Breast epithelium (tissue), 4 donors: ENCODE measurements at regions not wholly inside any gene's neighbourhood (a gene's known extent, or its start where the extent isn't known, plus 50 kb on each side); places are given as distances from the start of the nearest gene placed in this dataset.

ENCODE experiments used
- DNase-seq, 2 donors: peaks; one replicate each; pipeline ENCODE4 v3.0.0-alpha.2; 2019; ENCODE audit warnings: low spot score in 2 of 2
- H3K27ac ChIP-seq, 2 donors: fragments of 200-600 bp; sonication (generic) in 1 of 2; one replicate each; pipeline ENCODE4 v1.5.1; 2016 to 2019; ENCODE audit warnings: mild to moderate bottlenecking in 1 of 2
- H3K27me3 ChIP-seq, 2 donors: fragments of 200-600 bp; sonication (generic) in 1 of 2; one replicate each; pipeline versions ENCODE4 v1.5.1 to v1.6.0; 2017 to 2019; ENCODE audit warnings: control low read depth in 1 of 2, mild to moderate bottlenecking in 1 of 2
- H3K36me3 ChIP-seq: fragments of 200-600 bp; one replicate; pipeline ENCODE4 v1.5.1; 2019
- H3K4me1 ChIP-seq, 2 donors: fragments of 200-600 bp; sonication (generic); one replicate each; pipeline ENCODE4 v1.5.1; 2016 to 2019; ENCODE audit warnings: control low read depth in 1 of 2
- H3K4me3 ChIP-seq, 3 donors: fragments of 200-600 bp; sonication (generic); 1 replicate in 2 of 3; 2 replicates in 1 of 3; pipeline ENCODE4 v1.5.1; 2016 to 2019; ENCODE audit warnings: mild to moderate bottlenecking in 3 of 3, moderate library complexity in 2 of 3
- H3K9me3 ChIP-seq, 2 donors: fragments of 200-600 bp; sonication (generic) in 1 of 2; one replicate each; pipeline ENCODE4 v1.5.1; 2016 to 2019; ENCODE audit warnings: control low read depth in 1 of 2
- POLR2A ChIP-seq: fragments of 450-650 bp; IDR thresholded peaks from one replicate; pipeline ENCODE4 v1.6.1; 2016; ENCODE audit warnings: antibody characterized with exemption, mild to moderate bottlenecking, moderate library complexity
- POLR2AphosphoS5 ChIP-seq, 3 donors: sonication (generic); formaldehyde crosslinking; IDR thresholded peaks; one replicate each; pipeline ENCODE4 v1.6.1; 2017; ENCODE audit warnings: antibody characterized with exemption in 3 of 3
- intact Hi-C: fragments of 100-400 bp; cut with DNase I; formaldehyde crosslinking; loops from one replicate; pipeline ENCODE4 v1.15.1; 2023; ENCODE audit warnings: low total_unique reads
- TF ChIP-seq, protein P1 (sequence below), 3 donors: fragments of 450-650 bp; IDR thresholded peaks; one replicate each; pipeline ENCODE4 v1.5.1; 2016 to 2017; ENCODE audit warnings: antibody characterized with exemption in 3 of 3, mild to moderate bottlenecking in 3 of 3, moderate library complexity in 3 of 3

- no peak for DNase-seq
- no peak overlapping the region for H3K4me3 ChIP-seq
- H3K4me1 ChIP-seq = no peaks in the 10 kb centered on the region
- H3K27me3 ChIP-seq = no peaks in the 10 kb centered on the region
- intact Hi-C loops = no loop called here
- no peaks in the 10 kb centered on the region for H3K36me3 ChIP-seq
- peaks cover 0 to 5% of the 10 kb centered on the region in 2 donors for H3K9me3 ChIP-seq
- TF ChIP-seq POLR2A (no peak), POLR2AphosphoS5 (IDR thresholded peaks at IDR 0.05) (no peak)
- TF ChIP-seq, protein P1, sequence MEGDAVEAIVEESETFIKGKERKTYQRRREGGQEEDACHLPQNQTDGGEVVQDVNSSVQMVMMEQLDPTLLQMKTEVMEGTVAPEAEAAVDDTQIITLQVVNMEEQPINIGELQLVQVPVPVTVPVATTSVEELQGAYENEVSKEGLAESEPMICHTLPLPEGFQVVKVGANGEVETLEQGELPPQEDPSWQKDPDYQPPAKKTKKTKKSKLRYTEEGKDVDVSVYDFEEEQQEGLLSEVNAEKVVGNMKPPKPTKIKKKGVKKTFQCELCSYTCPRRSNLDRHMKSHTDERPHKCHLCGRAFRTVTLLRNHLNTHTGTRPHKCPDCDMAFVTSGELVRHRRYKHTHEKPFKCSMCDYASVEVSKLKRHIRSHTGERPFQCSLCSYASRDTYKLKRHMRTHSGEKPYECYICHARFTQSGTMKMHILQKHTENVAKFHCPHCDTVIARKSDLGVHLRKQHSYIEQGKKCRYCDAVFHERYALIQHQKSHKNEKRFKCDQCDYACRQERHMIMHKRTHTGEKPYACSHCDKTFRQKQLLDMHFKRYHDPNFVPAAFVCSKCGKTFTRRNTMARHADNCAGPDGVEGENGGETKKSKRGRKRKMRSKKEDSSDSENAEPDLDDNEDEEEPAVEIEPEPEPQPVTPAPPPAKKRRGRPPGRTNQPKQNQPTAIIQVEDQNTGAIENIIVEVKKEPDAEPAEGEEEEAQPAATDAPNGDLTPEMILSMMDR (IDR thresholded peaks at IDR 0.05) = no peak
- H3K27ac ChIP-seq = no peak overlapping the region
These were observed 525.6 kb downstream of the MBD2 start for GRCh38 chr18:53698907-53699306.

- H3K36me3 ChIP-seq = no peaks in the 10 kb centered on the region
- intact Hi-C loops = no loop called here
- TF ChIP-seq POLR2A (no peak), POLR2AphosphoS5 (IDR thresholded peaks at IDR 0.05) (no peak)
- TF ChIP-seq, protein P1 (IDR thresholded peaks at IDR 0.05) = no peak
- DNase-seq = no peak
- H3K27me3 ChIP-seq = no peaks in the 10 kb centered on the region
- no peak overlapping the region for H3K4me3 ChIP-seq
- H3K9me3 ChIP-seq = no peaks in the 10 kb centered on the region
- H3K27ac ChIP-seq = no peak overlapping the region
- H3K4me1 ChIP-seq = no peaks in the 10 kb centered on the region
These were observed 534.6 kb downstream of the MBD2 start for GRCh38 chr18:53689886-53690285.

- Histone ChIP-seq H3K27ac (no peak overlapping the region), H3K4me1 (no peaks in the 10 kb centered on the region), H3K27me3 (no peaks in the 10 kb centered on the region), H3K9me3 (no peaks in the 10 kb centered on the region), H3K4me3 (no peak overlapping the region), H3K36me3 (no peaks in the 10 kb centered on the region)
- TF ChIP-seq, protein P1 (IDR thresholded peaks at IDR 0.05) = no peak
- no peak for TF ChIP-seq POLR2A
- TF ChIP-seq POLR2AphosphoS5 (IDR thresholded peaks at IDR 0.05) = no peak
- intact Hi-C loops = no loop called here
- no peak for DNase-seq
These were observed 537.5 kb downstream of the MBD2 start for GRCh38 chr18:53686965-53687364.

- Histone ChIP-seq H3K9me3 (no peaks in the 10 kb centered on the region), H3K27ac (no peak overlapping the region), H3K4me3 (no peak overlapping the region), H3K27me3 (no peaks in the 10 kb centered on the region), H3K4me1 (no peaks in the 10 kb centered on the region), H3K36me3 (no peaks in the 10 kb centered on the region)
- intact Hi-C loops = no loop called here
- no peak for DNase-seq
- no peak for TF ChIP-seq POLR2A
- TF ChIP-seq POLR2AphosphoS5 (IDR thresholded peaks at IDR 0.05) = no peak
- TF ChIP-seq, protein P1 (IDR thresholded peaks at IDR 0.05) = no peak
These were observed 541.7 kb downstream of the MBD2 start for GRCh38 chr18:53682796-53683195.

- no peaks in the 10 kb centered on the region for H3K36me3 ChIP-seq
- peaks cover 0 to 4% of the 10 kb centered on the region in 2 donors for H3K9me3 ChIP-seq
- H3K27ac ChIP-seq = no peak overlapping the region
- no peak for DNase-seq
- no peaks in the 10 kb centered on the region for H3K4me1 ChIP-seq
- no peak overlapping the region for H3K4me3 ChIP-seq
- TF ChIP-seq, protein P1 (IDR thresholded peaks at IDR 0.05) = no peak
- TF ChIP-seq POLR2AphosphoS5 (IDR thresholded peaks at IDR 0.05) = no peak
- TF ChIP-seq POLR2A = no peak
- H3K27me3 ChIP-seq = no peaks in the 10 kb centered on the region
- intact Hi-C loops = loop anchor here (10.0 kb wide), 1 partner anchor 207 kb away; no protein-coding TSS in a partner anchor
These were observed 547.0 kb downstream of the MBD2 start for GRCh38 chr18:53677480-53677879.
